ENCODE measurements at regions not wholly inside any gene's neighbourhood (a gene's known extent, or its start where the extent isn't known, plus 50 kb on each side); places are given as distances from the start of the nearest gene placed in this dataset.

GRCh38 chr2:6342273-6342920, 523.3 kb downstream of the CMPK2 start:
- Histone ChIP-seq H3K27me3 (replicated peaks in 1 of 4; ENCODE audit: control insufficient read depth in 3 of 4, extremely low read depth in 1 of 4, insufficient read depth in 3 of 4, low read length in 3 of 4) (no peaks in the 10 kb centered on the region), H2BK5ac (ENCODE audit: low read depth, low read length) (no peak overlapping the region), H3K4me2 (ENCODE audit: insufficient read depth in 1 of 2, low read depth in 2 of 2, low read length in 2 of 2) (no peak overlapping the region), H3K18ac (ENCODE audit: extremely low read depth, low read length) (no peak overlapping the region), H3K56ac (replicated peaks; ENCODE audit: insufficient read length, low read depth, low read length) (no peak overlapping the region), H3K36me3 (ENCODE audit: control insufficient read depth in 2 of 4, insufficient read depth in 4 of 4, low read length in 3 of 4) (no peaks in the 10 kb centered on the region), H4K91ac (replicated peaks; ENCODE audit: insufficient read length, low read length) (no peak overlapping the region), H3K4ac (replicated peaks; ENCODE audit: insufficient read length, low read depth, low read length) (no peak overlapping the region), H3K23ac (ENCODE audit: insufficient read length) (no peak overlapping the region), H3K23me2 (ENCODE audit: low read depth, low read length) (no peaks in the 10 kb centered on the region), H2BK20ac (ENCODE audit: low read length) (no peak overlapping the region), H3K14ac (ENCODE audit: insufficient read length) (no peak overlapping the region), H3K9ac (replicated peaks in 1 of 4; ENCODE audit: extremely low read depth in 1 of 4, low read depth in 3 of 4, low read length in 3 of 4) (no peak overlapping the region), H2BK12ac (ENCODE audit: low read depth, low read length) (no peak overlapping the region), H4K20me1 (replicated peaks in 1 of 2; ENCODE audit: control insufficient read depth in 1 of 2, insufficient read depth in 2 of 2, low read length in 2 of 2) (no peaks in the 10 kb centered on the region), H3K9me3 (ENCODE audit: insufficient read depth in 2 of 2, low read depth in 1 of 2, low read length in 1 of 2) (no peaks in the 10 kb centered on the region), H4K5ac (ENCODE audit: insufficient read length, low read depth, low read length) (no peak overlapping the region), H2BK120ac (replicated peaks; ENCODE audit: low read depth, low read length) (no peak overlapping the region), H2BK15ac (ENCODE audit: low read length) (no peak overlapping the region), H3K79me2 (ENCODE audit: control insufficient read depth in 1 of 2, insufficient read depth in 2 of 2, low read length in 2 of 2) (no peaks in the 10 kb centered on the region), H2AK5ac (ENCODE audit: low read depth, low read length) (no peak overlapping the region), H2AFZ (ENCODE audit: low read length) (no peak overlapping the region), H4K8ac (ENCODE audit: extremely low read depth, insufficient read depth, low read length) (no peak overlapping the region), H3K27ac (ENCODE audit: low read depth, low read length) (no peak overlapping the region), H3K79me1 (ENCODE audit: low read depth, low read length) (no peaks in the 10 kb centered on the region), H3K4me1 (replicated peaks in 1 of 4; ENCODE audit: control insufficient read depth in 3 of 4, insufficient read depth in 4 of 4, low read length in 3 of 4) (no peaks in the 10 kb centered on the region), H3K4me3 (ENCODE audit: extremely low read depth in 1 of 4, insufficient read depth in 2 of 4, low read depth in 3 of 4, low read length in 4 of 4) (no peak overlapping the region)
- no peak for FAIRE-seq
- ChIA-PET POLR2A (ENCODE audit: partially characterized antibody) (no interaction called here), CTCF (ENCODE audit: partially characterized antibody) (interaction anchor here (2.4 kb wide), 1 partner anchor 11 kb away, joined by 13 read pairs; no protein-coding TSS in a partner anchor)
- no peak for DNase-seq (ENCODE audit: low read depth in 1 of 2, low spot score in 2 of 2)
- WGBS, 2 experiments (ENCODE audit: extremely low coverage in 1 of 2, insufficient coverage in 1 of 2, insufficient read length in 1 of 2, insufficient replicate concordance in 2 of 2, low coverage in 1 of 2, low lambda C conversion rate in 2 of 2, missing lambda C conversion rate in 1 of 2): 92% methylated on average over 4 of the region's 4 CpGs; no CpG with 5 or more reads in 1 of the 2 experiments
- TF ChIP-seq RFX5 (IDR thresholded peaks at IDR 0.05; ENCODE audit: borderline replicate concordance, low read depth, low read length) (no peak), CEBPB (IDR thresholded peaks at IDR 0.05; ENCODE audit: low read depth, low read length) (no peak), SUZ12 (IDR thresholded peaks at IDR 0.05; ENCODE audit: low read length) (no peak), MAFK (IDR thresholded peaks at IDR 0.05; ENCODE audit: low read depth, low read length) (peak; percentile 89), CTCF (IDR thresholded peaks at IDR 0.05; ENCODE audit: control extremely low read depth in 1 of 3, insufficient read depth in 1 of 3, low read depth in 1 of 3, low read length in 3 of 3) (no peak), RAD21 (IDR thresholded peaks at IDR 0.05 in 1 of 2, conservative IDR thresholded peaks at IDR 0.05 in 1 of 2; ENCODE audit: low read depth in 2 of 2, low read length in 2 of 2) (no peak)

Measured in H1 (cell line).